Ovary (tissue), 7 donors: ENCODE measurements at regions not wholly inside any gene's neighbourhood (a gene's known extent, or its start where the extent isn't known, plus 50 kb on each side); places are given as distances from the start of the nearest gene placed in this dataset.
"Not testable (repeated sequence)": the region's sequence is repeated elsewhere in the genome, so short reads cannot be mapped to it uniquely, and the experiment has no call there.

Experiments
- DNase-seq, 5 donors: peaks; one replicate each; pipeline ENCODE4 v3.0.0-alpha.2; 2019 to 2020
- H3K27ac ChIP-seq, 2 donors: fragments of 200-600 bp; one replicate each; pipeline versions ENCODE4 v1.5.1 to v1.8.0; 2019 to 2022
- H3K27me3 ChIP-seq: fragments of 200-600 bp; one replicate; pipeline ENCODE4 v1.8.0; 2022
- H3K36me3 ChIP-seq: fragments of 200-600 bp; sonication (generic); one replicate; pipeline ENCODE4 v1.5.1; 2019
- H3K4me1 ChIP-seq: one replicate; pipeline ENCODE4 v1.8.1; 2013; ENCODE audit warnings: mild to moderate bottlenecking, moderate library complexity; ENCODE audit not compliant: insufficient read depth
- H3K4me3 ChIP-seq: fragments of 200-600 bp; sonication (generic); one replicate; pipeline ENCODE4 v1.5.1; 2017
- H3K9me3 ChIP-seq, 2 donors: fragments of 200-600 bp in 1 of 2; sonication (generic) in 1 of 2; one replicate each; pipeline versions ENCODE4 v1.5.1 to v1.8.1; 2013 to 2019; ENCODE audit warnings: mild to moderate bottlenecking in 1 of 2, moderate library complexity in 1 of 2
- CTCF ChIP-seq, 3 donors: fragments of 450-650 bp in 2 of 3; fragments of 200-600 bp in 1 of 3; IDR thresholded peaks; one replicate each; pipeline versions ENCODE4 v1.5.1 to v1.8.0; 2016 to 2022; ENCODE audit warnings: antibody characterized with exemption in 3 of 3, mild to moderate bottlenecking in 1 of 3
- EP300 ChIP-seq: sonication (generic); formaldehyde crosslinking; IDR thresholded peaks from one replicate; pipeline ENCODE4 v1.6.1; 2017; ENCODE audit warnings: antibody characterized with exemption
- POLR2A ChIP-seq: fragments of 450-650 bp; IDR thresholded peaks from one replicate; pipeline ENCODE4 v1.6.1; 2017; ENCODE audit warnings: antibody characterized with exemption, mild to moderate bottlenecking, moderate library complexity
- WGBS, 3 donors: extraction: QIAGEN DNeasy Blood & Tissue Kit in 1 of 3; methylation state at CpG; one replicate each; pipeline versions ENCODE4 v1.1.5 to v1.1.7; 2013 to 2017; 5-methylcytosine and 5-hydroxymethylcytosine counted together
- intact Hi-C, 4 donors: fragments of 100-400 bp; cut with DNase I; formaldehyde crosslinking; loops; one replicate each; pipeline versions ENCODE4 v1.11.0 to v1.15.1; 2022 to 2023
- donor health status: DM: no; HTN: no; CAD: no; lungs with moderate emphysema.
- donor health status: DM: no; HTN: no; CAD: no.
- donor health status: Bipolar disorder and iron deficiency.
- donor health status: DM: no; HTN: no; CAD: no.
- donor health status: DM: yes; HTN: yes; CAD: no.

GRCh38 chr21:9838738-9839642 is 682.4 kb upstream of the TPTE start:
- Histone ChIP-seq H3K36me3 (no peaks in the 10 kb centered on the region), H3K27me3 (no peaks in the 10 kb centered on the region), H3K27ac (no peak overlapping the region), H3K9me3 (no peaks in the 10 kb centered on the region), H3K4me1 (no peaks in the 10 kb centered on the region), H3K4me3 (no peak overlapping the region)
- no peak for TF ChIP-seq EP300
- TF ChIP-seq POLR2A = no peak
- no peak for TF ChIP-seq CTCF (IDR thresholded peaks at IDR 0.05)
- WGBS, 3 donors = 69 to 77% (median 76%) methylated on average over 47 of the region's 47 CpGs
- DNase-seq = peak in 1 of 5 donors; percentile 22
- intact Hi-C loops = no loop called here

- WGBS, 3 donors = 67 to 84% (median 80%) methylated on average over 1 of the region's 1 CpG
- H3K4me1 ChIP-seq, H3K4me3 ChIP-seq, DNase-seq, H3K27me3 ChIP-seq, H3K9me3 ChIP-seq, H3K36me3 ChIP-seq, H3K27ac ChIP-seq, intact Hi-C loops: not testable (repeated sequence)
These were observed 677.3 kb upstream of the TPTE start for GRCh38 chr21:9844106-9844505.

- H3K4me3 ChIP-seq, H3K27me3 ChIP-seq, H3K4me1 ChIP-seq, H3K36me3 ChIP-seq, H3K27ac ChIP-seq, intact Hi-C loops, H3K9me3 ChIP-seq, DNase-seq: not testable (repeated sequence)
- WGBS, 3 donors = 64 to 71% (median 66%) methylated on average over 7 of the region's 7 CpGs
These were observed 673.9 kb upstream of the TPTE start for GRCh38 chr21:9847511-9847910.

GRCh38 chr21:9851166-9851565 is 670.2 kb upstream of the TPTE start:
- H3K4me3 ChIP-seq, DNase-seq, H3K27ac ChIP-seq, intact Hi-C loops, H3K4me1 ChIP-seq, H3K9me3 ChIP-seq, H3K36me3 ChIP-seq, H3K27me3 ChIP-seq: not testable (repeated sequence)
- 28 to 61% (median 46%) methylated on average over 2 of the region's 2 CpGs for whole genome bisulfite sequencing, 3 donors

GRCh38 chr21:9851695-9852094 is 669.7 kb upstream of the TPTE start:
- H3K9me3 ChIP-seq, H3K4me1 ChIP-seq, H3K36me3 ChIP-seq, intact Hi-C loops, H3K4me3 ChIP-seq, DNase-seq, H3K27me3 ChIP-seq, H3K27ac ChIP-seq: not testable (repeated sequence)
- 47 to 54% (median 49%) methylated on average over 6 to 7 of the region's 7 CpGs for WGBS, 3 donors

GRCh38 chr21:9857563-9857962 is 663.8 kb upstream of the TPTE start:
- H3K27me3 ChIP-seq, H3K4me3 ChIP-seq, DNase-seq, H3K9me3 ChIP-seq, H3K36me3 ChIP-seq, intact Hi-C loops, H3K4me1 ChIP-seq, H3K27ac ChIP-seq: not testable (repeated sequence)
- 51 to 61% (median 58%) methylated on average over 9 of the region's 9 CpGs for whole genome bisulfite sequencing, 3 donors

GRCh38 chr21:9859865-9860264 is 661.5 kb upstream of the TPTE start:
- intact Hi-C loops, H3K27me3 ChIP-seq, H3K9me3 ChIP-seq, H3K4me3 ChIP-seq, DNase-seq, H3K4me1 ChIP-seq, H3K36me3 ChIP-seq, H3K27ac ChIP-seq: not testable (repeated sequence)
- WGBS, 3 donors = 50 to 76% (median 70%) methylated on average over 1 of the region's 1 CpG

- H3K4me3 ChIP-seq, H3K27ac ChIP-seq, H3K27me3 ChIP-seq, H3K36me3 ChIP-seq, DNase-seq, intact Hi-C loops, H3K9me3 ChIP-seq, H3K4me1 ChIP-seq: not testable (repeated sequence)
- WGBS, 3 donors = 50 to 58% (median 52%) methylated on average over 4 of the region's 4 CpGs
These were observed 658.9 kb upstream of the TPTE start for GRCh38 chr21:9862456-9862855.

GRCh38 chr21:9867815-9868214 is 653.6 kb upstream of the TPTE start:
- H3K4me1 ChIP-seq, H3K27me3 ChIP-seq, intact Hi-C loops, H3K4me3 ChIP-seq, H3K9me3 ChIP-seq, H3K36me3 ChIP-seq, H3K27ac ChIP-seq, DNase-seq: not testable (repeated sequence)
- whole genome bisulfite sequencing, 3 donors = 53 to 74% (median 70%) methylated on average over 1 of the region's 1 CpG

- H3K36me3 ChIP-seq, H3K4me3 ChIP-seq, H3K27me3 ChIP-seq, intact Hi-C loops, H3K9me3 ChIP-seq, H3K27ac ChIP-seq, H3K4me1 ChIP-seq, DNase-seq: not testable (repeated sequence)
- 50 to 62% (median 55%) methylated on average over 8 of the region's 8 CpGs for WGBS, 3 donors
These were observed 648.3 kb upstream of the TPTE start for GRCh38 chr21:9873096-9873495.

GRCh38 chr21:9874136-9874535 is 647.2 kb upstream of the TPTE start:
- H3K27ac ChIP-seq, intact Hi-C loops, DNase-seq, H3K27me3 ChIP-seq, H3K4me1 ChIP-seq, H3K4me3 ChIP-seq, H3K9me3 ChIP-seq, H3K36me3 ChIP-seq: not testable (repeated sequence)
- WGBS, 3 donors = 42 to 60% (median 53%) methylated on average over 5 of the region's 5 CpGs
